Activated CD8-positive, alpha-beta T cell treated with anti-CD3 and anti-CD28 coated beads, Interleukin-2, amount 10 ng/mL, durations not matched to agents 7 days and 5 days (primary cell): ENCODE measurements at regions not wholly inside any gene's neighbourhood (a gene's known extent, or its start where the extent isn't known, plus 50 kb on each side); places are given as distances from the start of the nearest gene placed in this dataset.

Experiments
- ATAC-seq: fragments of 150-1000 bp; cut with Tn5 transposase; one replicate; pipeline ENCODE4 v1.10.0; 2021; ENCODE audit warnings: moderate library complexity
- CTCF ChIA-PET: fragments of 350-600 bp; sonication (Branson Sonifier 250); formaldehyde crosslinking; loops from one replicate; lab custom pipeline; 2021; ENCODE audit warnings: antibody characterized with exemption; lab: Charles Lee
- POLR2A ChIA-PET: fragments of 350-600 bp; sonication (Branson Sonifier 250); formaldehyde crosslinking; loops from one replicate; lab custom pipeline; 2021; ENCODE audit warnings: antibody characterized with exemption; lab: Charles Lee
- DNase-seq: peaks from one replicate; pipeline ENCODE4 v3.0.0-alpha.2; 2020
- H3K27ac Mint-ChIP-seq: one replicate; pipeline ENCODE4 v1.8.0; 2021; ENCODE audit warnings: mild to moderate bottlenecking, mixed read lengths
- H3K27me3 Mint-ChIP-seq: one replicate; pipeline ENCODE4 v1.8.0; 2021; ENCODE audit warnings: low read depth, mixed read lengths
- H3K36me3 Mint-ChIP-seq: one replicate; pipeline ENCODE4 v1.8.0; 2021; ENCODE audit warnings: low read depth, mixed read lengths
- H3K4me1 Mint-ChIP-seq: one replicate; pipeline ENCODE4 v1.8.0; 2021; ENCODE audit warnings: low read depth, mixed read lengths
- H3K4me3 Mint-ChIP-seq: one replicate; pipeline ENCODE4 v1.8.0; 2021; ENCODE audit warnings: mild to moderate bottlenecking, mixed read lengths
- H3K9me3 Mint-ChIP-seq: one replicate; pipeline ENCODE4 v1.8.0; 2022; ENCODE audit warnings: mixed read lengths; ENCODE audit not compliant: insufficient read depth

GRCh38 chr11:119845305-119845704 is 116.3 kb upstream of the NECTIN1 start:
- DNase-seq, result no peak
- no peaks in the 10 kb centered on the region for H3K9me3 Mint-ChIP-seq
- POLR2A ChIA-PET, result no interaction called here
- H3K4me1 Mint-ChIP-seq, result no peaks in the 10 kb centered on the region
- H3K27me3 Mint-ChIP-seq, result no peaks in the 10 kb centered on the region
- no peaks in the 10 kb centered on the region for H3K36me3 Mint-ChIP-seq
- CTCF ChIA-PET, result no interaction called here
- H3K4me3 Mint-ChIP-seq, result no peak overlapping the region
- H3K27ac Mint-ChIP-seq, result no peak overlapping the region
- no peak for ATAC-seq

GRCh38 chr11:119844808-119845207 is 115.8 kb upstream of the NECTIN1 start:
- Mint-ChIP-seq H3K9me3 (no peaks in the 10 kb centered on the region), H3K27me3 (peaks cover 3% of the 10 kb centered on the region), H3K27ac (no peak overlapping the region), H3K4me1 (no peaks in the 10 kb centered on the region), H3K4me3 (no peak overlapping the region), H3K36me3 (no peaks in the 10 kb centered on the region)
- ATAC-seq, result no peak
- no peak for DNase-seq
- ChIA-PET POLR2A (no interaction called here), CTCF (no interaction called here)

GRCh38 chr11:119843877-119844276 is 114.9 kb upstream of the NECTIN1 start:
- ChIA-PET POLR2A (no interaction called here), CTCF (no interaction called here)
- ATAC-seq, result no peak
- Mint-ChIP-seq H3K36me3 (no peaks in the 10 kb centered on the region), H3K4me3 (no peak overlapping the region), H3K27ac (no peak overlapping the region), H3K4me1 (no peaks in the 10 kb centered on the region), H3K9me3 (no peaks in the 10 kb centered on the region), H3K27me3 (peaks cover 8% of the 10 kb centered on the region)
- no peak for DNase-seq

- DNase-seq (no peak), ATAC-seq (no peak)
- Mint-ChIP-seq H3K27me3 (peaks cover 13% of the 10 kb centered on the region), H3K4me3 (no peak overlapping the region), H3K9me3 (no peaks in the 10 kb centered on the region), H3K27ac (no peak overlapping the region), H3K36me3 (no peaks in the 10 kb centered on the region), H3K4me1 (no peaks in the 10 kb centered on the region)
- ChIA-PET POLR2A (no interaction called here), CTCF (no interaction called here)
Observed at GRCh38 chr11:119842731-119843130, 113.7 kb upstream of the NECTIN1 start.

GRCh38 chr11:119839476-119840133 is 110.6 kb upstream of the NECTIN1 start:
- H3K4me3 Mint-ChIP-seq, result no peak overlapping the region
- DNase-seq, result no peak
- no peak for ATAC-seq
- H3K27me3 Mint-ChIP-seq, result peaks cover 13% of the 10 kb centered on the region
- H3K36me3 Mint-ChIP-seq, result no peaks in the 10 kb centered on the region
- POLR2A ChIA-PET, result no interaction called here
- H3K9me3 Mint-ChIP-seq, result no peaks in the 10 kb centered on the region
- CTCF ChIA-PET, result no interaction called here
- no peaks in the 10 kb centered on the region for H3K4me1 Mint-ChIP-seq
- no peak overlapping the region for H3K27ac Mint-ChIP-seq

- H3K27me3 Mint-ChIP-seq, result peaks cover 13% of the 10 kb centered on the region
- DNase-seq (no peak), ATAC-seq (no peak)
- no peaks in the 10 kb centered on the region for H3K4me1 Mint-ChIP-seq
- no peaks in the 10 kb centered on the region for H3K9me3 Mint-ChIP-seq
- POLR2A ChIA-PET, result no interaction called here
- no peak overlapping the region for H3K4me3 Mint-ChIP-seq
- H3K36me3 Mint-ChIP-seq, result no peaks in the 10 kb centered on the region
- no peak overlapping the region for H3K27ac Mint-ChIP-seq
- CTCF ChIA-PET, result no interaction called here
Observed at GRCh38 chr11:119835753-119836152, 106.8 kb upstream of the NECTIN1 start.

GRCh38 chr11:119832202-119832935 is 103.4 kb upstream of the NECTIN1 start:
- CTCF ChIA-PET, result no interaction called here
- ATAC-seq, result no peak
- H3K27me3 Mint-ChIP-seq, result peaks cover 8% of the 10 kb centered on the region

GRCh38 chr11:119831011-119831410 is 102.0 kb upstream of the NECTIN1 start:
- Mint-ChIP-seq H3K27me3 (peaks cover 8% of the 10 kb centered on the region), H3K36me3 (no peaks in the 10 kb centered on the region), H3K9me3 (no peaks in the 10 kb centered on the region), H3K4me3 (no peak overlapping the region), H3K27ac (no peak overlapping the region), H3K4me1 (no peaks in the 10 kb centered on the region)
- ChIA-PET POLR2A (interaction anchor here (0.9 kb wide), 1 partner anchor 13 kb away, joined by 4 read pairs; no protein-coding TSS in a partner anchor), CTCF (no interaction called here)
- ATAC-seq, result no peak
- DNase-seq, result no peak

More at GRCh38 chr11:119832202-119832935, 103.4 kb upstream of the NECTIN1 start:
- no peak overlapping the region for H3K27ac Mint-ChIP-seq
- H3K4me3 Mint-ChIP-seq, result no peak overlapping the region
- H3K4me1 Mint-ChIP-seq, result no peaks in the 10 kb centered on the region
- no peak for DNase-seq
- no peaks in the 10 kb centered on the region for H3K36me3 Mint-ChIP-seq
- POLR2A ChIA-PET, result no interaction called here
- no peaks in the 10 kb centered on the region for H3K9me3 Mint-ChIP-seq

- DNase-seq (no peak), ATAC-seq (no peak)
Observed at GRCh38 chr11:119830400-119830799, 101.4 kb upstream of the NECTIN1 start.

GRCh38 chr11:119829402-119829801 is 100.4 kb upstream of the NECTIN1 start:
- CTCF ChIA-PET, result no interaction called here
- Mint-ChIP-seq H3K27ac (no peak overlapping the region), H3K9me3 (no peaks in the 10 kb centered on the region), H3K4me3 (no peak overlapping the region), H3K36me3 (no peaks in the 10 kb centered on the region), H3K27me3 (peaks cover 10% of the 10 kb centered on the region), H3K4me1 (no peaks in the 10 kb centered on the region)
- DNase-seq (no peak), ATAC-seq (no peak)
- POLR2A ChIA-PET, result no interaction called here

More at GRCh38 chr11:119830400-119830799, 101.4 kb upstream of the NECTIN1 start:
- Mint-ChIP-seq H3K4me1 (no peaks in the 10 kb centered on the region), H3K27me3 (peaks cover 10% of the 10 kb centered on the region), H3K27ac (no peak overlapping the region), H3K9me3 (no peaks in the 10 kb centered on the region), H3K36me3 (no peaks in the 10 kb centered on the region), H3K4me3 (no peak overlapping the region)
- CTCF ChIA-PET, result no interaction called here
- POLR2A ChIA-PET, result interaction anchor here (0.6 to 0.9 kb wide), 2 partner anchors 12 to 90 kb away, joined by 3 to 4 read pairs; no protein-coding TSS in a partner anchor

GRCh38 chr11:119828819-119829218 is 99.8 kb upstream of the NECTIN1 start:
- CTCF ChIA-PET, result no interaction called here
- Mint-ChIP-seq H3K9me3 (no peaks in the 10 kb centered on the region), H3K27ac (no peak overlapping the region), H3K36me3 (no peaks in the 10 kb centered on the region), H3K27me3 (peaks cover 10% of the 10 kb centered on the region), H3K4me1 (no peaks in the 10 kb centered on the region), H3K4me3 (no peak overlapping the region)
- ATAC-seq (no peak), DNase-seq (no peak)
- POLR2A ChIA-PET, result no interaction called here

GRCh38 chr11:119828006-119828405 is 99.0 kb upstream of the NECTIN1 start:
- CTCF ChIA-PET, result no interaction called here
- DNase-seq (no peak), ATAC-seq (no peak)
- no peak overlapping the region for H3K27ac Mint-ChIP-seq
- POLR2A ChIA-PET, result no interaction called here
- no peaks in the 10 kb centered on the region for H3K4me1 Mint-ChIP-seq
- no peaks in the 10 kb centered on the region for H3K9me3 Mint-ChIP-seq
- no peaks in the 10 kb centered on the region for H3K36me3 Mint-ChIP-seq
- H3K27me3 Mint-ChIP-seq, result peaks cover 10% of the 10 kb centered on the region
- H3K4me3 Mint-ChIP-seq, result no peak overlapping the region
